HEK293 (cell line): ENCODE measurements at regions not wholly inside any gene's neighbourhood (a gene's known extent, or its start where the extent isn't known, plus 50 kb on each side); places are given as distances from the start of the nearest gene placed in this dataset.
A peak's percentile ranks its signal among the peaks of the same experiment; 100 is the strongest.

Experiments used
- CTCF ChIA-PET: fragments of 350-600 bp; formaldehyde crosslinking; extraction: SDS; loops from one replicate; lab custom pipeline; 2021; ENCODE audit warnings: antibody characterized with exemption; lab: Yijun Ruan, JAX
- POLR2A ChIA-PET: fragments of 300-600 bp; formaldehyde crosslinking; extraction: SDS; loops from one replicate; lab custom pipeline; 2020; ENCODE audit warnings: antibody characterized with exemption, inconsistent platforms; lab: Yijun Ruan, JAX
- H3K27ac ChIP-seq: fragments of 200-500 bp; sonication (Bioruptor generic); 2 replicates; pipeline ENCODE4 v1.5.1; 2014; ENCODE audit warnings: low read depth, low read length, control low read depth, inconsistent platforms; ENCODE audit errors: extremely low read depth
- H3K36me3 ChIP-seq, 2 experiments: fragments of 200-500 bp in 1 of 2; sonication (Bioruptor generic) in 1 of 2; 1 replicate in 1 of 2; 2 replicates in 1 of 2; pipeline ENCODE4 v1.5.1; 2014 to 2017; ENCODE audit warnings: inconsistent platforms in 2 of 2, low read length in 2 of 2; ENCODE audit not compliant: control insufficient read depth in 2 of 2, insufficient read depth in 1 of 2
- H3K4me1 ChIP-seq: fragments of 200-500 bp; sonication (Bioruptor generic); 2 replicates; pipeline ENCODE4 v1.5.1; 2014; ENCODE audit warnings: mild to moderate bottlenecking, low read length, inconsistent platforms; ENCODE audit not compliant: control insufficient read depth, insufficient read depth
- H3K4me3 ChIP-seq: 2 replicates; pipeline ENCODE4 v1.5.1; 2011; ENCODE audit warnings: low read depth, mild to moderate bottlenecking, control low read depth, low read length, moderate library complexity
- H3K9me3 ChIP-seq: fragments of 200-500 bp; sonication (Bioruptor generic); 2 replicates; pipeline ENCODE4 v1.5.1; 2014; ENCODE audit warnings: low read depth, low read length, inconsistent platforms; ENCODE audit not compliant: control insufficient read depth, insufficient read depth
- BCL11B ChIP-seq: fragments of 450-650 bp; formaldehyde crosslinking; IDR thresholded peaks from 2 replicates; pipeline ENCODE4 v1.5.1; 2016; ENCODE audit warnings: low read depth, missing biosample characterization, missing genetic modification characterization
- GLIS1 ChIP-seq: fragments of 450-650 bp; formaldehyde crosslinking; IDR thresholded peaks from 2 replicates; pipeline ENCODE4 v1.5.1; 2016; ENCODE audit warnings: missing biosample characterization, missing genetic modification characterization
- SETDB1 ChIP-seq: IDR thresholded peaks from one replicate; pipeline ENCODE4 v1.6.1; 2017; ENCODE audit warnings: mild to moderate bottlenecking, low read length, moderate library complexity, mixed read lengths; ENCODE audit not compliant: insufficient read length
- YY2 ChIP-seq: fragments of 450-650 bp; formaldehyde crosslinking; IDR thresholded peaks from 2 replicates; pipeline ENCODE4 v1.5.1; 2016; ENCODE audit warnings: missing biosample characterization, missing genetic modification characterization
- ZBTB49 ChIP-seq: fragments of 450-650 bp; formaldehyde crosslinking; IDR thresholded peaks from 2 replicates; pipeline ENCODE4 v1.5.1; 2016; ENCODE audit warnings: missing biosample characterization, missing genetic modification characterization, low read depth
- ZFP69B ChIP-seq: fragments of 450-650 bp; formaldehyde crosslinking; IDR thresholded peaks from 2 replicates; pipeline ENCODE4 v1.5.1; 2016; ENCODE audit warnings: missing biosample characterization, missing genetic modification characterization
- ZNF175 ChIP-seq: fragments of 450-650 bp; formaldehyde crosslinking; IDR thresholded peaks from 2 replicates; pipeline ENCODE4 v1.5.1; 2016; ENCODE audit warnings: missing biosample characterization, missing genetic modification characterization
- ZNF184 ChIP-seq: fragments of 450-650 bp; IDR thresholded peaks from 2 replicates; pipeline ENCODE4 v1.5.1; 2018; ENCODE audit warnings: missing biosample characterization, mild to moderate bottlenecking, missing genetic modification characterization
- ZNF324 ChIP-seq: fragments of 450-650 bp; formaldehyde crosslinking; IDR thresholded peaks from 2 replicates; pipeline ENCODE4 v1.5.1; 2016; ENCODE audit warnings: missing biosample characterization, missing genetic modification characterization
- ZNF398 ChIP-seq: fragments of 450-650 bp; formaldehyde crosslinking; IDR thresholded peaks from 2 replicates; pipeline ENCODE4 v1.5.1; 2017; ENCODE audit warnings: missing biosample characterization, missing genetic modification characterization
- ZNF510 ChIP-seq: fragments of 450-650 bp; formaldehyde crosslinking; IDR thresholded peaks from 2 replicates; pipeline ENCODE4 v1.5.1; 2018; ENCODE audit warnings: mild to moderate bottlenecking, missing genetic modification characterization, missing biosample characterization; ENCODE audit not compliant: insufficient replicate concordance
- ZNF585B ChIP-seq: fragments of 450-650 bp; formaldehyde crosslinking; IDR thresholded peaks from 2 replicates; pipeline ENCODE4 v1.5.1; 2016; ENCODE audit warnings: missing biosample characterization, missing genetic modification characterization
- ZNF600 ChIP-seq: fragments of 450-650 bp; formaldehyde crosslinking; IDR thresholded peaks from 2 replicates; pipeline ENCODE4 v1.5.1; 2016; ENCODE audit warnings: missing biosample characterization, missing genetic modification characterization
- ZNF747 ChIP-seq: fragments of 450-650 bp; formaldehyde crosslinking; IDR thresholded peaks from 2 replicates; pipeline ENCODE4 v1.5.1; 2016; ENCODE audit warnings: missing biosample characterization, missing genetic modification characterization
- ZNF792 ChIP-seq: fragments of 450-650 bp; formaldehyde crosslinking; IDR thresholded peaks from 2 replicates; pipeline ENCODE4 v1.5.1; 2016; ENCODE audit warnings: missing biosample characterization, missing genetic modification characterization
- TF ChIP-seq, protein P1 (sequence below): fragments of 450-650 bp; formaldehyde crosslinking; IDR thresholded peaks from 2 replicates; pipeline ENCODE4 v1.5.1; 2016; ENCODE audit warnings: missing biosample characterization, missing genetic modification characterization, borderline replicate concordance
- TF ChIP-seq, protein P2 (sequence below): fragments of 450-650 bp; formaldehyde crosslinking; IDR thresholded peaks from 2 replicates; pipeline ENCODE4 v1.5.1; 2016; ENCODE audit warnings: missing biosample characterization, missing genetic modification characterization

DNA sequence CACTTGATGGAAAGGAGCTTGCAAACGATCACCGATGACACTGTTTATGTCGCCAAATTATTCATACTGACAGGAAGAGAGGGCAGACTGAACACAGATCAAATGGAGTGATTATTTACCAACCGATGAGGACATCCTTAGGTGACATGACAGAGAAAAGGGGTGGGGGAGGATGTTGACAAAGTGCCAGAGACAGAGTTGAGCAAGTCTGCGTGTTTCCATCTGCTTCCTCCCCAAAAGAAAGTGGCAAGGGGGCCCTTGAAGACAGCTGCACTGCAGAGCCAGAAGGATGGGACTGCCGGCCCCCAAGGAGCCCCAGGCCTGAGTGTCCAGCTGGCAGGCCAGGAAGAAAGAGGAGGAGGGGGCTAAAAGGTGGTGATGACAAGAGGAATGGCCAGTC lies 191.0 kb upstream of the RPL38 start:
- POLR2A ChIA-PET: no interaction called here
- H3K36me3 ChIP-seq: no peaks in the 10 kb centered on the region
- no peaks in the 10 kb centered on the region for H3K4me1 ChIP-seq
- no peak overlapping the region for H3K4me3 ChIP-seq
- CTCF ChIA-PET: interaction anchor here (0.7 to 1.8 kb wide), 2 partner anchors 14 to 27 kb away, joined by 3 to 11 read pairs; no protein-coding TSS in a partner anchor
- no peaks in the 10 kb centered on the region for H3K9me3 ChIP-seq
- no peak for TF ChIP-seq ZNF398 (tag by site-specific recombination)
- no peak for TF ChIP-seq ZNF184 (tag by site-specific recombination)
- TF ChIP-seq ZNF324 (tag by site-specific recombination): no peak
- no peak for TF ChIP-seq ZNF600 (tag by site-specific recombination)
- no peak for TF ChIP-seq ZNF792 (tag by site-specific recombination)
- no peak for TF ChIP-seq ZNF175 (tag by site-specific recombination)
- TF ChIP-seq YY2 (tag by site-specific recombination): no peak
- TF ChIP-seq ZFP69B (tag by site-specific recombination): no peak
- no peak for TF ChIP-seq ZNF510 (tag by site-specific recombination)
- no peak for TF ChIP-seq BCL11B (tag by site-specific recombination)
- TF ChIP-seq, protein P1, sequence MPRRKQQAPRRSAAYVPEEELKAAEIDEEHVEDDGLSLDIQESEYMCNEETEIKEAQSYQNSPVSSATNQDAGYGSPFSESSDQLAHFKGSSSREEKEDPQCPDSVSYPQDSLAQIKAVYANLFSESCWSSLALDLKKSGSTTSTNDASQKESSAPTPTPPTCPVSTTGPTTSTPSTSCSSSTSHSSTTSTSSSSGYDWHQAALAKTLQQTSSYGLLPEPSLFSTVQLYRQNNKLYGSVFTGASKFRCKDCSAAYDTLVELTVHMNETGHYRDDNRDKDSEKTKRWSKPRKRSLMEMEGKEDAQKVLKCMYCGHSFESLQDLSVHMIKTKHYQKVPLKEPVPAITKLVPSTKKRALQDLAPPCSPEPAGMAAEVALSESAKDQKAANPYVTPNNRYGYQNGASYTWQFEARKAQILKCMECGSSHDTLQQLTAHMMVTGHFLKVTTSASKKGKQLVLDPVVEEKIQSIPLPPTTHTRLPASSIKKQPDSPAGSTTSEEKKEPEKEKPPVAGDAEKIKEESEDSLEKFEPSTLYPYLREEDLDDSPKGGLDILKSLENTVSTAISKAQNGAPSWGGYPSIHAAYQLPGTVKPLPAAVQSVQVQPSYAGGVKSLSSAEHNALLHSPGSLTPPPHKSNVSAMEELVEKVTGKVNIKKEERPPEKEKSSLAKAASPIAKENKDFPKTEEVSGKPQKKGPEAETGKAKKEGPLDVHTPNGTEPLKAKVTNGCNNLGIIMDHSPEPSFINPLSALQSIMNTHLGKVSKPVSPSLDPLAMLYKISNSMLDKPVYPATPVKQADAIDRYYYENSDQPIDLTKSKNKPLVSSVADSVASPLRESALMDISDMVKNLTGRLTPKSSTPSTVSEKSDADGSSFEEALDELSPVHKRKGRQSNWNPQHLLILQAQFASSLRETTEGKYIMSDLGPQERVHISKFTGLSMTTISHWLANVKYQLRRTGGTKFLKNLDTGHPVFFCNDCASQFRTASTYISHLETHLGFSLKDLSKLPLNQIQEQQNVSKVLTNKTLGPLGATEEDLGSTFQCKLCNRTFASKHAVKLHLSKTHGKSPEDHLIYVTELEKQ (tag by site-specific recombination): no peak
- TF ChIP-seq ZBTB49 (tag by site-specific recombination): no peak
- TF ChIP-seq ZNF585B (tag by site-specific recombination): no peak
- TF ChIP-seq, protein P2, sequence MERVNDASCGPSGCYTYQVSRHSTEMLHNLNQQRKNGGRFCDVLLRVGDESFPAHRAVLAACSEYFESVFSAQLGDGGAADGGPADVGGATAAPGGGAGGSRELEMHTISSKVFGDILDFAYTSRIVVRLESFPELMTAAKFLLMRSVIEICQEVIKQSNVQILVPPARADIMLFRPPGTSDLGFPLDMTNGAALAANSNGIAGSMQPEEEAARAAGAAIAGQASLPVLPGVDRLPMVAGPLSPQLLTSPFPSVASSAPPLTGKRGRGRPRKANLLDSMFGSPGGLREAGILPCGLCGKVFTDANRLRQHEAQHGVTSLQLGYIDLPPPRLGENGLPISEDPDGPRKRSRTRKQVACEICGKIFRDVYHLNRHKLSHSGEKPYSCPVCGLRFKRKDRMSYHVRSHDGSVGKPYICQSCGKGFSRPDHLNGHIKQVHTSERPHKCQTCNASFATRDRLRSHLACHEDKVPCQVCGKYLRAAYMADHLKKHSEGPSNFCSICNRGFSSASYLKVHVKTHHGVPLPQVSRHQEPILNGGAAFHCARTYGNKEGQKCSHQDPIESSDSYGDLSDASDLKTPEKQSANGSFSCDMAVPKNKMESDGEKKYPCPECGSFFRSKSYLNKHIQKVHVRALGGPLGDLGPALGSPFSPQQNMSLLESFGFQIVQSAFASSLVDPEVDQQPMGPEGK (tag by site-specific recombination): no peak
- TF ChIP-seq GLIS1 (tag by site-specific recombination): no peak
- H3K27ac ChIP-seq: no peak overlapping the region

DNA sequence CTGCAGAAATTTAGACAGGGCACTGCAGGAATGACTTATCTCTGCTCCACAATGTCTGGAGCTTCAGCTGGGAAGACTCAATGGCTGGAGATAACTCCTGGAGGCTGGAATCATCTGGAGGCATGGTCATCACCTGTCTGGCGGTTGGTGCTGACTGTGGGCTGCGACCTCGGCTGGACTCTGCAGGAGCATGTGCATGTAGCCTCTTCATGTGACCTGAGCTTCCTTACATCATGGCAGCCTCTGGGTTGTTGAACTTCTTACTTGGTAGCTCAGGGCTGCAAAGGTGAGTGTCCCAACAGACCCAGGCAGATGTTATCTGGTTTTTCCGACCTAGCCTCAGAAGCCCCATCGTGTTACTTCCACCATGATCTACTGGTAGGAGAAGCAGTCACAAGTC lies 188.2 kb upstream of the RPL38 start:
- no peaks in the 10 kb centered on the region for H3K4me1 ChIP-seq
- no peaks in the 10 kb centered on the region for H3K9me3 ChIP-seq
- POLR2A ChIA-PET: no interaction called here
- no peaks in the 10 kb centered on the region for H3K36me3 ChIP-seq
- CTCF ChIA-PET: interaction anchor here (0.6 to 1.8 kb wide), 4 partner anchors 17 to 1458 kb away, joined by 3 to 4 read pairs (median 4); no protein-coding TSS in a partner anchor
- TF ChIP-seq SETDB1 (peak; percentile 45), ZNF747 (tag by site-specific recombination) (no peak)
- TF ChIP-seq, all 188 proteins: peak for 1
- Histone ChIP-seq H3K4me3 (no peak overlapping the region), H3K27ac (no peak overlapping the region)
